Lower leg skin (tissue), 3 donors: ENCODE measurements at regions not wholly inside any gene's neighbourhood (a gene's known extent, or its start where the extent isn't known, plus 50 kb on each side); places are given as distances from the start of the nearest gene placed in this dataset.

Source experiments
- CTCF ChIP-seq, 3 donors: fragments of 450-650 bp; IDR thresholded peaks; one replicate each; pipeline ENCODE4 v1.5.1; 2016; ENCODE audit warnings: antibody characterized with exemption in 3 of 3, mild to moderate bottlenecking in 3 of 3, moderate library complexity in 2 of 3
- POLR2A ChIP-seq, 2 donors: fragments of 450-650 bp; IDR thresholded peaks; one replicate each; pipeline ENCODE4 v1.6.1; 2016 to 2017; ENCODE audit warnings: antibody characterized with exemption in 2 of 2, mild to moderate bottlenecking in 1 of 2, moderate library complexity in 1 of 2

DNA sequence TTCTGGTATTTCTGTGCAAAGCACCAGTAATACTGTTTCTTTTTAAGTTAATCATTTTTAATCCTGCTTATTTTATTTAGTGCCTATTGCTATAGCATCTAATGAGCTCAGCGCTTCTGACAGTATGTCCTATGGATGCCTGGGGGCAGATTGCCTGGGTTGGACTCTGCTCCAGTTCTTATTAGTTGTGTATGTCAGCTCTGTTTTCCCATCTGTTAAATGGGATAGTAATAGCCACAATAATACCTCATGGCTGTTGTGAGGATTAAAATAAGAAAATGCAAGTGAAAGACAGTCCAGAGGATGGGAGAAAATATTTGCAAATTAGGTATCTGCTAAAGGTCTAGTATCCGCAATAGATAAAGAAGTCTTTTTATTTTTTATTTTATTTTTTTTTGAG lies 87.0 kb downstream of the UTRN start:
- TF ChIP-seq CTCF (IDR thresholded peaks at IDR 0.05) (no peak), POLR2A (IDR thresholded peaks at IDR 0.05) (no peak)
